ENCODE measurements at regions not wholly inside any gene's neighbourhood (a gene's known extent, or its start where the extent isn't known, plus 50 kb on each side); places are given as distances from the start of the nearest gene placed in this dataset.
"Not testable (repeated sequence)": the region's sequence is repeated elsewhere in the genome, so short reads cannot be mapped to it uniquely, and the experiment has no call there.

- not testable (repeated sequence) for TF ChIP-seq CTCF (conservative IDR thresholded peaks at IDR 0.05; ENCODE audit: low read depth, low read length); ELK1 (IDR thresholded peaks at IDR 0.05; ENCODE audit: borderline replicate concordance, low read depth, low read length); CHD1 (IDR thresholded peaks at IDR 0.05; ENCODE audit: low read depth, low read length); POLR2A (IDR thresholded peaks at IDR 0.05; ENCODE audit: low read depth, low read length); MAZ (IDR thresholded peaks at IDR 0.05; ENCODE audit: borderline replicate concordance, low read depth, low read length); RAD21 (IDR thresholded peaks at IDR 0.05; ENCODE audit: low read length); RFX5 (IDR thresholded peaks at IDR 0.05; ENCODE audit: low read depth, low read length); SMC3 (IDR thresholded peaks at IDR 0.05; ENCODE audit: low read depth, low read length); USF2 (IDR thresholded peaks at IDR 0.05; ENCODE audit: low read depth, low read length); MAFK (IDR thresholded peaks at IDR 0.05; ENCODE audit: low read depth, low read length); MXI1 (IDR thresholded peaks at IDR 0.05; ENCODE audit: borderline replicate concordance, low read depth, low read length); FOS (IDR thresholded peaks at IDR 0.05; ENCODE audit: low read depth, low read length)
Measured at GRCh38 chr16:29291329-29292271, 114.9 kb downstream of the NPIPB11 start.

All from IMR-90 (cell line).